Heart left ventricle (tissue), 16 donors: ENCODE measurements at regions not wholly inside any gene's neighbourhood (a gene's known extent, or its start where the extent isn't known, plus 50 kb on each side); places are given as distances from the start of the nearest gene placed in this dataset.

Source experiments
- ATAC-seq, 4 donors: fragments of 200-7000 bp; cut with Tn5 transposase; one replicate each; pipeline ENCODE4 v1.9.1; 2020 to 2022; ENCODE audit warnings: moderate library complexity in 4 of 4, mild to moderate bottlenecking in 3 of 4, moderate number of reproducible peaks in 1 of 4
- DNase-seq, 5 donors: peaks; one replicate each; pipeline ENCODE4 v3.0.0-alpha.2; 2020
- H3K27ac ChIP-seq, 12 donors: fragments of 200-600 bp; sonication (generic) in 4 of 12; one replicate each; pipeline versions ENCODE4 v1.5.0 to v1.8.0; 2016 to 2022; ENCODE audit warnings: mild to moderate bottlenecking in 2 of 12
- H3K27me3 ChIP-seq, 9 donors: fragments of 200-600 bp; sonication (generic) in 2 of 9; one replicate each; pipeline versions ENCODE4 v1.5.1 to v1.8.0; 2016 to 2022; ENCODE audit warnings: mild to moderate bottlenecking in 3 of 9
- H3K36me3 ChIP-seq, 9 donors: fragments of 200-600 bp; sonication (generic) in 2 of 9; one replicate each; pipeline versions ENCODE4 v1.5.0 to v1.8.0; 2018 to 2022; ENCODE audit warnings: mild to moderate bottlenecking in 2 of 9
- H3K4me1 ChIP-seq, 12 donors: fragments of 200-600 bp; sonication (generic) in 4 of 12; one replicate each; pipeline versions ENCODE4 v1.5.0 to v1.8.0; 2016 to 2022; ENCODE audit warnings: mild to moderate bottlenecking in 3 of 12
- H3K4me3 ChIP-seq, 12 donors: fragments of 200-600 bp; sonication (generic) in 4 of 12; one replicate each; pipeline versions ENCODE4 v1.5.0 to v1.8.0; 2017 to 2022; ENCODE audit warnings: mild to moderate bottlenecking in 9 of 12, moderate library complexity in 4 of 12
- H3K9me3 ChIP-seq, 12 donors: fragments of 200-600 bp; sonication (generic) in 4 of 12; one replicate each; pipeline versions ENCODE4 v1.5.0 to v1.8.0; 2016 to 2022; ENCODE audit warnings: mild to moderate bottlenecking in 1 of 12
- POLR2A ChIP-seq, 2 donors: fragments of 450-650 bp; IDR thresholded peaks; one replicate each; pipeline ENCODE4 v1.6.1; 2017; ENCODE audit warnings: antibody characterized with exemption in 2 of 2, mild to moderate bottlenecking in 2 of 2, moderate library complexity in 2 of 2
- WGBS, 4 donors: extraction: QIAGEN DNeasy Blood & Tissue Kit in 2 of 4; methylation state at CpG; one replicate each; pipeline versions ENCODE4 v1.1.5 to v1.1.7; 2013 to 2018; 5-methylcytosine and 5-hydroxymethylcytosine counted together
- intact Hi-C, 10 donors: fragments of 100-400 bp; cut with DNase I; formaldehyde crosslinking; loops; one replicate each; pipeline versions ENCODE4 v1.11.1 to v1.14.2; 2022
- TF ChIP-seq, protein P1 (sequence below), 12 donors: fragments of 200-600 bp; sonication (generic) in 4 of 12; IDR thresholded peaks; one replicate each; pipeline versions ENCODE4 v1.5.0 to v1.8.0; 2018 to 2022; ENCODE audit warnings: antibody characterized with exemption in 12 of 12, mild to moderate bottlenecking in 5 of 12
- donor health status: ischemic (EF 13 %, LVEDD 7.1; RV severe dilation, severe dysfunction).
- donor health status: healthy with polysubstance abuse.
- donor health status: DM: no; HTN: yes; CAD: no.
- donor health status: DM: no; HTN: no; CAD: no.
- donor health status: ischemic (EF 25% LVEDD 6.9; RV normal size, moderate dysfunction).
- donor health status: ischemic (EF 25% LVEDD 5.7; RV mildly dilated, moderate dysfunction).
- donor health status: healthy.
- donor health status: DM: yes; HTN: yes; CAD: no.
- donor health status: ischemic (EF 35%, LVEDD 5.7; RV mildly dilated, moderate dysfunction).
- donor health status: nonischemic (EF 11% LVEDD 7.7; RV severe dilation, severe dysfunction).
- donor health status: DM: yes; HTN: yes; CAD: no.
- donor health status: PGD.
- donor health status: ischemic (EF 29% LVEDD 5.4; RV normal size, mild dysfunction).
- donor health status: nonischemic (EF 23%, LVEDD 6.1; RV moderate dilation, normal function).

DNA sequence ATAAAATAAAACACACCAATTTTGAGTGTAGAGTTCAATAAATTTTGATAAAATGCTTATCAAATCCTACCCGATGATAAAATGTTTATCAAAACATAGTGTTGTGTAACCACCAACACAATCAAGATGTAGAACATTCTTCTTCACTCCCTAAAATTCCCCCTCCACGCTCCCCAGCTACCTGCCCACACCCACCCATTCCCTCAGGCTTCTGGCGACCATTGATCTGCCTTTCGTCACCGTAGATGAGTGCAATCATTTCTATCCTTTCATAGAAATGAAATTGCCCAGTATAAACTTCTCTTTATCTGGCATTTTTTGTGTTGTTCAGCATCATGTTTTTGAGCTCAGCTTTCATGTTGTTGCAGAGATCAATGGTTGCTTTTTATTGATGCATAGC is 90.7 kb upstream of the TBX3 start:
- TF ChIP-seq, protein P1, sequence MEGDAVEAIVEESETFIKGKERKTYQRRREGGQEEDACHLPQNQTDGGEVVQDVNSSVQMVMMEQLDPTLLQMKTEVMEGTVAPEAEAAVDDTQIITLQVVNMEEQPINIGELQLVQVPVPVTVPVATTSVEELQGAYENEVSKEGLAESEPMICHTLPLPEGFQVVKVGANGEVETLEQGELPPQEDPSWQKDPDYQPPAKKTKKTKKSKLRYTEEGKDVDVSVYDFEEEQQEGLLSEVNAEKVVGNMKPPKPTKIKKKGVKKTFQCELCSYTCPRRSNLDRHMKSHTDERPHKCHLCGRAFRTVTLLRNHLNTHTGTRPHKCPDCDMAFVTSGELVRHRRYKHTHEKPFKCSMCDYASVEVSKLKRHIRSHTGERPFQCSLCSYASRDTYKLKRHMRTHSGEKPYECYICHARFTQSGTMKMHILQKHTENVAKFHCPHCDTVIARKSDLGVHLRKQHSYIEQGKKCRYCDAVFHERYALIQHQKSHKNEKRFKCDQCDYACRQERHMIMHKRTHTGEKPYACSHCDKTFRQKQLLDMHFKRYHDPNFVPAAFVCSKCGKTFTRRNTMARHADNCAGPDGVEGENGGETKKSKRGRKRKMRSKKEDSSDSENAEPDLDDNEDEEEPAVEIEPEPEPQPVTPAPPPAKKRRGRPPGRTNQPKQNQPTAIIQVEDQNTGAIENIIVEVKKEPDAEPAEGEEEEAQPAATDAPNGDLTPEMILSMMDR (IDR thresholded peaks at IDR 0.05): no peak
- no peak for TF ChIP-seq POLR2A (IDR thresholded peaks at IDR 0.05)
- H3K9me3 ChIP-seq: no peaks in the 10 kb centered on the region
- no peaks in the 10 kb centered on the region for H3K27me3 ChIP-seq
- intact Hi-C loops: no loop called here
- whole genome bisulfite sequencing, 4 donors: 83 to 97% (median 94%) methylated on average over 5 of the region's 5 CpGs
- H3K4me1 ChIP-seq: no peaks in the 10 kb centered on the region
- no peak overlapping the region for H3K27ac ChIP-seq
- DNase-seq: no peak
- ATAC-seq: no peak
- no peaks in the 10 kb centered on the region for H3K36me3 ChIP-seq
- no peak overlapping the region for H3K4me3 ChIP-seq

DNA sequence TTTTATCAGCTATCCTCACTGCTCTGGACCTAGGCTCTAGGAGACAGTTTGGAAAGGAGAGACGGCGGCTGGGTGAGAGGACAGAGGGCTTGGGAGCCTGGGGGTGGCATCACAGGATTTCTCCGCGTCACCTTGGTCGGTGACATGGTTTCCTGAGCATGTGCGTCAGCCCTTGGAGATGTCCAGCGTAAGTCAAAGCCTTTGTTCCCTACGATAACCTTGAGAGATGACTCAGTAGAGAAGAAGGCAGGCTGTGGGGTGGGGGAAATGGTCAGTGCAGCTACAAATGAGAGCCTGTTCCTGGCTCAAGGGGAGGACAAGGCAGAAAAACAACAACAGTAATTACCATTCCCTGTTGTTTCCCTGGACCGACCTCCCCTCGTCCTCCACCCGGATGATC is 90.2 kb upstream of the TBX3 start:
- no peak overlapping the region for H3K27ac ChIP-seq
- ATAC-seq (no peak), DNase-seq (no peak)
- H3K27me3 ChIP-seq: no peaks in the 10 kb centered on the region
- no peaks in the 10 kb centered on the region for H3K4me1 ChIP-seq
- 78 to 90% (median 86%) methylated on average over 11 of the region's 11 CpGs for WGBS, 4 donors
- H3K36me3 ChIP-seq: no peaks in the 10 kb centered on the region
- H3K4me3 ChIP-seq: no peak overlapping the region
- intact Hi-C loops: no loop called here
- no peak for TF ChIP-seq POLR2A (IDR thresholded peaks at IDR 0.05)
- TF ChIP-seq, protein P1 (IDR thresholded peaks at IDR 0.05): no peak
- H3K9me3 ChIP-seq: no peaks in the 10 kb centered on the region

DNA sequence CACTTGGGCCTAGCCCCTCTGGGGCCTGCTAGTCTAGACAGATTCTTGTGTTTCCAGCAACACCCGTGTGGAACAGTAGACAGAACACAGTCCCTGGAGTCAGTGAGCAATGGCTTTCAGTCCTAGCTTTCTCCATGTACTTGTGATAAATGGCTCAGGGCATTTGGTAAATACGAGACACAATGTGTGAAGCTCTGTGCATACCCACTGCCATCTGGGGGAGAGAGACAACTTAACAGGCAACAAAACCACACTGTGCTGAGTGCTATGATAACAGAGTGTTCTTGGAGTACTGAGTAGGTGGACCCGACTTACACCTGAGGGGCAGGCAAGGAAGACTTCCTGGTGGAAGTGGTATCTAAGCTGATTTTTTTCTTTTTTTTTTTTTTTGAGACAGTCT is 86.3 kb upstream of the TBX3 start:
- TF ChIP-seq POLR2A (IDR thresholded peaks at IDR 0.05): no peak
- TF ChIP-seq, protein P1 (IDR thresholded peaks at IDR 0.05): no peak
- H3K4me3 ChIP-seq: no peak overlapping the region
- H3K27me3 ChIP-seq: no peaks in the 10 kb centered on the region
- no peaks in the 10 kb centered on the region for H3K9me3 ChIP-seq
- ATAC-seq: peak in 1 of 4 donors; percentile 61
- no peak for DNase-seq
- 75 to 90% (median 82%) methylated on average over 3 of the region's 3 CpGs for WGBS, 4 donors
- no peaks in the 10 kb centered on the region for H3K36me3 ChIP-seq
- intact Hi-C loops: no loop called here
- H3K27ac ChIP-seq: no peak overlapping the region
- no peaks in the 10 kb centered on the region for H3K4me1 ChIP-seq

DNA sequence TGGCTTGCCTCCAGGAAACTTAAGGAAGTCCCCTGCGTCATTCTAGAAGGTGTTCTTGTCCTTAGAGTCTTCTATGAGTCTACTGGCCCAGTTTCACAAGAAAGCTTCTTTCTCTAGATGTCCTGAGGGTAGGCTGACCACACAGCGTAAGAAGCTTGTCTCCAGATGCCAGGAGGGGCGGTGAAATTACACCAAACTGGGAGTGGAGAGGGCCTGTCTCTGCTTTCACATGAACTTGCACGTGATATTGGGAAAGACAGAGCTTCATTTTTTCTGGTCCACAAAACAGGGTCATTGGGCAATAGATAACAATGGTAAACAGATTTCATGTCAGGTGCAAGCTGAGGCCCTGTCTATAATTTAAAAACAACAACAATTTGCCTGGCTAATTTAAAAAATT is 85.7 kb upstream of the TBX3 start:
- WGBS, 4 donors: 94 to 98% (median 97%) methylated on average over 4 of the region's 4 CpGs
- no peak for TF ChIP-seq POLR2A (IDR thresholded peaks at IDR 0.05)

DNA sequence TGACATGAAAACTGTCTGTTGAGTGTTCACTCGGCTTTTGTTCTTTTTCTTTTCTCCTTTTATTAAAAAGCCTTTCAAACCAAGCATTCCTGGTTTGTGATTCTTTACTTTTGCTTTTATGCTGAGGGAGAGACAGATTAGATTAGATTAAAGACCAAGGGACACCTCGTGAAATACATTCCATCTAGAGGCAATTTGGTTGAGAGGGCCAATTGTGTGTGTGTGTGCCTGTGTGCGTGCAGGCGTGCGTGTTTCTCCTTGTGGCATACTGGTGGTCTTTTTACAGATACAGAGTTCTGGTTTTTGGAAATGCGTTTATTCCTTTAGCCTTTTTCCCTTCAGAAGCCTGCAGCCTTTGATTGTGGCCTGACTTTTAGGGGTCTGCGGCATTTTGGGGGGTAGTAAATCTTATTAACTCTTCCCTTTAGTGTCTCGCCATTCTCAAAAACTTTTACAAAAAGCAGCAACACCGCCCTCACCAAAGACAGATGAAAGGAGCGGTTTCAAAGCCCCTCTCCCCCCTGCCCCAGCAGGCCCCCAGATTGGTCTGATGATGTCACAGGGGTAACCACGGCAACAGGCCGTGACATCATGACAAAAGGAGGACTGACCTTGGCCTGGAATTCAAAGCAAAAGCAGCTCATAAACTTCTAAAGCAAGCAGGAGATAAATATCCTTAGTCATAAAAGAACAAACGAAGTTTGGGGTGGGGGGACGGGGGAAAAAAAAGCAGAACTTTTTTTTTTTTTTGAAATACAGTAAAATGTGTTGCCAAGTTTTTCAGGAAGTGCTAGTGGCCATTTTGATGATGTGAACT is 84.1 kb upstream of the TBX3 start:
- ATAC-seq (no peak), DNase-seq (no peak)
- H3K36me3 ChIP-seq: no peaks in the 10 kb centered on the region
- H3K9me3 ChIP-seq: no peaks in the 10 kb centered on the region
- H3K4me1 ChIP-seq: peaks cover 0 to under 1% (median 0%) of the 10 kb centered on the region in 12 donors
- intact Hi-C loops: no loop called here
- no peak overlapping the region for H3K27ac ChIP-seq
- 83 to 86% (median 84%) methylated on average over 14 of the region's 14 CpGs for WGBS, 4 donors
- TF ChIP-seq, protein P1 (IDR thresholded peaks at IDR 0.05): no peak
- H3K27me3 ChIP-seq: no peaks in the 10 kb centered on the region
- no peak overlapping the region for H3K4me3 ChIP-seq

More for the DNA sequence above, 85.7 kb upstream of the TBX3 start:
- no peaks in the 10 kb centered on the region for H3K9me3 ChIP-seq
- no peak overlapping the region for H3K27ac ChIP-seq
- intact Hi-C loops: no loop called here
- H3K4me3 ChIP-seq: no peak overlapping the region
- no peaks in the 10 kb centered on the region for H3K4me1 ChIP-seq
- H3K36me3 ChIP-seq: no peaks in the 10 kb centered on the region
- ATAC-seq (no peak), DNase-seq (no peak)
- no peaks in the 10 kb centered on the region for H3K27me3 ChIP-seq
